ENCODE measurements at regions not wholly inside any gene's neighbourhood (a gene's known extent, or its start where the extent isn't known, plus 50 kb on each side); places are given as distances from the start of the nearest gene placed in this dataset.

- no peak for DNase-seq
Measured at GRCh38 chr10:129397198-129397974, 69.7 kb upstream of the MGMT start.

GRCh38 chr10:129398711-129399141, 68.3 kb upstream of the MGMT start:
- no peak for DNase-seq

- no peak for DNase-seq
Measured at GRCh38 chr10:129400426-129400825, 66.6 kb upstream of the MGMT start.

GRCh38 chr10:129402459-129402858, 64.6 kb upstream of the MGMT start:
- DNase-seq = no peak

GRCh38 chr10:129404091-129404490, 63.0 kb upstream of the MGMT start:
- no peak for DNase-seq

- DNase-seq = no peak
Measured at GRCh38 chr10:129405389-129405788, 61.7 kb upstream of the MGMT start.

GRCh38 chr10:129410688-129411392, 56.2 kb upstream of the MGMT start:
- DNase-seq = no peak

GRCh38 chr10:129411393-129411705, 55.7 kb upstream of the MGMT start:
- DNase-seq = no peak

GRCh38 chr10:129411772-129412171, 55.3 kb upstream of the MGMT start:
- DNase-seq = no peak

- DNase-seq = no peak
Measured at GRCh38 chr10:129413024-129413423, 54.0 kb upstream of the MGMT start.

- no peak for DNase-seq
Measured at GRCh38 chr10:129415215-129416140, 51.6 kb upstream of the MGMT start.

GRCh38 chr10:129416155-129416554, 50.9 kb upstream of the MGMT start:
- no peak for DNase-seq

GRCh38 chr10:129416956-129417765, 49.9 kb upstream of the MGMT start:
- DNase-seq = no peak
